Stimulated activated CD4-positive, alpha-beta T cell treated with anti-CD3 and anti-CD28 coated beads, TNF-alpha, amount 100 ng/mL, for 48 hours (primary cell): ENCODE measurements at regions not wholly inside any gene's neighbourhood (a gene's known extent, or its start where the extent isn't known, plus 50 kb on each side); places are given as distances from the start of the nearest gene placed in this dataset.
"Not testable (repeated sequence)": the region's sequence is repeated elsewhere in the genome, so short reads cannot be mapped to it uniquely, and the experiment has no call there.

Experiments used
- DNase-seq, 3 donors: peaks; one replicate each; pipeline ENCODE4 v3.0.0-alpha.2; 2020; ENCODE audit warnings: low read depth in 3 of 3

GRCh38 chr16:77488652-77489051, 53.8 kb upstream of the ADAMTS18 start:
- DNase-seq = no peak

- DNase-seq = no peak
Measured at GRCh38 chr16:77491091-77491490, 56.3 kb upstream of the ADAMTS18 start.

GRCh38 chr16:77496934-77497333, 62.1 kb upstream of the ADAMTS18 start:
- no peak for DNase-seq

GRCh38 chr16:77499373-77500285, 64.8 kb upstream of the ADAMTS18 start:
- DNase-seq = no peak

- DNase-seq = no peak
Measured at GRCh38 chr16:77500286-77500598, 65.4 kb upstream of the ADAMTS18 start.

- DNase-seq = no peak
Measured at GRCh38 chr16:77500934-77501664, 66.3 kb upstream of the ADAMTS18 start.

GRCh38 chr16:77502448-77502847, 67.6 kb upstream of the ADAMTS18 start:
- no peak for DNase-seq

- DNase-seq = not testable (repeated sequence)
Measured at GRCh38 chr16:77506492-77506891, 71.7 kb upstream of the ADAMTS18 start.

GRCh38 chr16:77509051-77509450, 74.2 kb upstream of the ADAMTS18 start:
- DNase-seq = no peak

- no peak for DNase-seq
Measured at GRCh38 chr16:77509796-77510195, 75.0 kb upstream of the ADAMTS18 start.

- no peak for DNase-seq
Measured at GRCh38 chr16:77511053-77511452, 76.2 kb upstream of the ADAMTS18 start.

- DNase-seq = no peak
Measured at GRCh38 chr16:77514500-77515220, 79.8 kb upstream of the ADAMTS18 start.

- not testable (repeated sequence) for DNase-seq
Measured at GRCh38 chr16:77525226-77525625, 90.4 kb upstream of the ADAMTS18 start.

- no peak for DNase-seq
Measured at GRCh38 chr16:77531752-77532151, 96.9 kb upstream of the ADAMTS18 start.

- no peak for DNase-seq
Measured at GRCh38 chr16:77536809-77537208, 102.0 kb upstream of the ADAMTS18 start.

GRCh38 chr16:77539421-77540034, 104.7 kb upstream of the ADAMTS18 start:
- no peak for DNase-seq

- DNase-seq = no peak
Measured at GRCh38 chr16:77540646-77541045, 105.8 kb upstream of the ADAMTS18 start.

GRCh38 chr16:77541165-77541564, 106.3 kb upstream of the ADAMTS18 start:
- DNase-seq = no peak

- no peak for DNase-seq
Measured at GRCh38 chr16:77548151-77548550, 113.3 kb upstream of the ADAMTS18 start.

- DNase-seq = no peak
Measured at GRCh38 chr16:77548766-77549165, 113.9 kb upstream of the ADAMTS18 start.

GRCh38 chr16:77549876-77550275, 115.0 kb upstream of the ADAMTS18 start:
- no peak for DNase-seq

- DNase-seq = no peak
Measured at GRCh38 chr16:77551357-77551756, 116.5 kb upstream of the ADAMTS18 start.
